ENCODE measurements at regions not wholly inside any gene's neighbourhood (a gene's known extent, or its start where the extent isn't known, plus 50 kb on each side); places are given as distances from the start of the nearest gene placed in this dataset.

DNA sequence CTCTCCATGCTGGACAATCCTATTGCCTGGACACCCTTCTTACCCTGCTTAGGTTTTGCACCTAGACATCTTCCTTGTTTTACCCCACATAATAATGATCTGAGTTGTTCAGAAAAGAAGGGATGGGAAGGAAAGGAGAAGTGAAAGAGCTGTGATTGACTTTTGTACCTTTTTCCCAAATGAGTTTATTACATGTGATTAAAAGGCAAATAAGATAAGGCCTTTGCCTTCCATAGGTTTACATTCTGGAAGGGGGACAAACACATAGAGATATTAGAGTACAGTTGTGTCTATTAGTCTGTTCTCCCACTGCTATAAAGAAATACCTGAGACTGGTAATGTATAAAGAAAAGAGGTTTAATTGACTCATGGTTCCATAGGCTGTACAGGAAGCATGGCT, 67.1 kb upstream of the RIOK2 start:
- Histone ChIP-seq H3K4me1 (ENCODE audit: insufficient read depth) (no peaks in the 10 kb centered on the region), H3K4me2 (no peak overlapping the region), H3K27me3 (no peaks in the 10 kb centered on the region), H3K4me3 (no peak overlapping the region), H2AFZ (no peak overlapping the region), H3K79me2 (no peaks in the 10 kb centered on the region), H3K9me2 (replicated peaks; ENCODE audit: insufficient read depth) (no peaks in the 10 kb centered on the region), H3K9me3 (ENCODE audit: low read depth) (no peaks in the 10 kb centered on the region), H4K20me1 (ENCODE audit: insufficient read depth, poor library complexity, severe bottlenecking) (no peaks in the 10 kb centered on the region), H3K27ac (no peak overlapping the region), H3K36me3 (replicated peaks; ENCODE audit: insufficient read depth, low read depth) (no peaks in the 10 kb centered on the region)
- TF ChIP-seq EZH2phosphoT487 (IDR thresholded peaks at IDR 0.05; ENCODE audit: low read depth, severe bottlenecking, unreplicated experiment) (no peak), EZH2 (IDR thresholded peaks at IDR 0.05; ENCODE audit: borderline replicate concordance) (no peak), CTCF (IDR thresholded peaks at IDR 0.05; ENCODE audit: poor library complexity) (no peak)
- DNase-seq (ENCODE audit: low spot score): no peak

DNA sequence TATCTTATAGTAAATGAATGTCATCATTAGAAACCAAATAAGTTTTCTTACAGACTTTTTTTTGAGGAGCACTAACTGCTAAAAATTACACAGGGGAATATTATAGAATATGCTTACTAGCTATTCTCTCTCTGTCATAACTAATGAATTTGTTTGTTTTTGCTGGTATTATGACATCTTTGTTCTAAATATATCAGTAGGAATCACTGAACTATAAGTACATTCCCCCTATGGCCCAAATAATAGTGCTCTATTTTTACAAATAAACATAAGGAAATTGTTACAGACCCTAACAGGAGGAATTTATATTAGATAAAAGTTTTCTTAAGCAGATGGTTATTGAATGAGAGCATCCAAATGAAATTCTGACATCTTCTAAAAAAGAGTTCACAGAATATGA, 83.0 kb upstream of the RIOK2 start:
- Histone ChIP-seq H3K27me3 (no peaks in the 10 kb centered on the region), H3K79me2 (no peaks in the 10 kb centered on the region), H3K4me3 (no peak overlapping the region), H3K4me1 (ENCODE audit: insufficient read depth) (no peaks in the 10 kb centered on the region), H3K4me2 (no peak overlapping the region), H3K36me3 (replicated peaks; ENCODE audit: insufficient read depth, low read depth) (no peaks in the 10 kb centered on the region), H3K9me2 (replicated peaks; ENCODE audit: insufficient read depth) (no peaks in the 10 kb centered on the region), H3K27ac (no peak overlapping the region), H2AFZ (no peak overlapping the region), H4K20me1 (ENCODE audit: insufficient read depth, poor library complexity, severe bottlenecking) (no peaks in the 10 kb centered on the region), H3K9me3 (ENCODE audit: low read depth) (no peaks in the 10 kb centered on the region)
- DNase-seq (ENCODE audit: low spot score): no peak
- TF ChIP-seq EZH2 (IDR thresholded peaks at IDR 0.05; ENCODE audit: borderline replicate concordance): no peak
- TF ChIP-seq CTCF (IDR thresholded peaks at IDR 0.05; ENCODE audit: poor library complexity): no peak
- TF ChIP-seq EZH2phosphoT487 (IDR thresholded peaks at IDR 0.05; ENCODE audit: low read depth, severe bottlenecking, unreplicated experiment): no peak

- H3K36me3 ChIP-seq (replicated peaks; ENCODE audit: insufficient read depth, low read depth): no peaks in the 10 kb centered on the region
- no peaks in the 10 kb centered on the region for H3K79me2 ChIP-seq
- H2AFZ ChIP-seq: no peak overlapping the region
- WGBS (ENCODE audit: low lambda C conversion rate, missing lambda C conversion rate): 83% methylated on average over 5 of the region's 5 CpGs
- H4K20me1 ChIP-seq (ENCODE audit: insufficient read depth, poor library complexity, severe bottlenecking): no peaks in the 10 kb centered on the region
- TF ChIP-seq EZH2 (IDR thresholded peaks at IDR 0.05; ENCODE audit: borderline replicate concordance): no peak
- TF ChIP-seq CTCF (IDR thresholded peaks at IDR 0.05; ENCODE audit: poor library complexity): no peak
- no peak for TF ChIP-seq EZH2phosphoT487 (IDR thresholded peaks at IDR 0.05; ENCODE audit: low read depth, severe bottlenecking, unreplicated experiment)
- H3K4me2 ChIP-seq: no peak overlapping the region
- DNase-seq (ENCODE audit: low spot score): no peak
- no peak overlapping the region for H3K4me3 ChIP-seq
- no peaks in the 10 kb centered on the region for H3K9me2 ChIP-seq (replicated peaks; ENCODE audit: insufficient read depth)
- H3K27ac ChIP-seq: no peak overlapping the region
- no peaks in the 10 kb centered on the region for H3K9me3 ChIP-seq (ENCODE audit: low read depth)
- H3K4me1 ChIP-seq (ENCODE audit: insufficient read depth): no peaks in the 10 kb centered on the region
- no peaks in the 10 kb centered on the region for H3K27me3 ChIP-seq
Measured at GRCh38 chr5:97266576-97266975, 83.5 kb upstream of the RIOK2 start.

DNA sequence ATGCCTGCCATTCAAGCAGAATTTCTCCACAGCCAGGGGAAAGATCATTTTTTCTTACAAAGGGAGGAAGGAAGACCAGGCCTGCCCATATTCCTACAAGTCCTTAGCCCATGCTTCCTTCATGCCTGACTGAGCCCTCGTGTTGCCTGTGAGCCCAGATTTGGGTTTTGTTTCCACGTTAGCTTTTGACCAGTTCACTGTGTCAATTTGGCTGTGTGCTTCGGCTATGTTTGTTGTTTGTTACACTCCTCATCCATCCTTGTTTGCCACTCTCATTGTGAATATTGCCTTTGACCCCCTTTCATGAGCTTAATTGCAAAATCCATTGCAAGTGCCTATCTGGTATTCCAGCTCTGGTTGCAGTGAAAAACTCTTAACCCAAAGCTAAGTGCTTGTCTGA, 84.7 kb upstream of the RIOK2 start:
- no peak overlapping the region for H3K4me3 ChIP-seq

More for the DNA sequence above, 84.7 kb upstream of the RIOK2 start:
- Histone ChIP-seq H3K9me2 (replicated peaks; ENCODE audit: insufficient read depth) (no peaks in the 10 kb centered on the region), H2AFZ (no peak overlapping the region), H4K20me1 (ENCODE audit: insufficient read depth, poor library complexity, severe bottlenecking) (no peaks in the 10 kb centered on the region), H3K27ac (no peak overlapping the region), H3K4me1 (ENCODE audit: insufficient read depth) (no peaks in the 10 kb centered on the region), H3K27me3 (no peaks in the 10 kb centered on the region), H3K9me3 (ENCODE audit: low read depth) (no peaks in the 10 kb centered on the region), H3K36me3 (replicated peaks; ENCODE audit: insufficient read depth, low read depth) (no peaks in the 10 kb centered on the region), H3K79me2 (no peaks in the 10 kb centered on the region), H3K4me2 (no peak overlapping the region)
- WGBS (ENCODE audit: low lambda C conversion rate, missing lambda C conversion rate): 86% methylated on average over 3 of the region's 3 CpGs
- no peak for DNase-seq (ENCODE audit: low spot score)
- TF ChIP-seq CTCF (IDR thresholded peaks at IDR 0.05; ENCODE audit: poor library complexity) (no peak), EZH2phosphoT487 (IDR thresholded peaks at IDR 0.05; ENCODE audit: low read depth, severe bottlenecking, unreplicated experiment) (no peak), EZH2 (IDR thresholded peaks at IDR 0.05; ENCODE audit: borderline replicate concordance) (no peak)
